T-cell (primary cell): ENCODE measurements at regions not wholly inside any gene's neighbourhood (a gene's known extent, or its start where the extent isn't known, plus 50 kb on each side); places are given as distances from the start of the nearest gene placed in this dataset.

ENCODE experiments used
- ATAC-seq, 4 experiments: fragments of 200-7000 bp in 3 of 4; fragments of 150-1000 bp in 1 of 4; cut with Tn5 transposase; replicated peaks in 1 of 4; 1 replicate in 3 of 4; 2 replicates in 1 of 4; pipeline ENCODE4 v1.10.0; 2021; ENCODE audit warnings: moderate library complexity in 3 of 4, mild to moderate bottlenecking in 2 of 4, moderate number of reproducible peaks in 1 of 4
- CTCF ChIA-PET, 2 donors: fragments of 300-600 bp; sonication (Branson Sonifier 250); formaldehyde crosslinking; loops; one replicate each; lab custom pipeline; 2022; ENCODE audit warnings: antibody characterized with exemption in 2 of 2; lab: Charles Lee
- POLR2A ChIA-PET, 2 donors: fragments of 300-600 bp; sonication (Branson Sonifier 250); formaldehyde crosslinking; loops; one replicate each; lab custom pipeline; 2022; ENCODE audit warnings: antibody characterized with exemption in 2 of 2; lab: Charles Lee
- DNase-seq, 35 experiments: peaks; one replicate each; pipeline versions ENCODE4 v3.0.0 to v3.0.0-alpha.2; 2013 to 2023
- H3K27ac ChIP-seq: one replicate; pipeline ENCODE4 v1.5.1; 2013; ENCODE audit warnings: low read length
- H3K27me3 ChIP-seq, 2 experiments: replicated peaks in 1 of 2; 1 replicate in 1 of 2; 2 replicates in 1 of 2; pipeline versions ENCODE4 v1.6.1 to v1.7.0; 2013; ENCODE audit warnings: low read length in 1 of 2, mixed read lengths in 1 of 2; ENCODE audit not compliant: control insufficient read depth in 2 of 2, insufficient read depth in 2 of 2; ENCODE audit errors: extremely low read depth in 1 of 2
- H3K36me3 ChIP-seq, 2 donors: 1 replicate in 1 of 2; 2 replicates in 1 of 2; pipeline versions ENCODE4 v1.6.1 to v1.7.0; 2013; ENCODE audit warnings: low read length in 1 of 2; ENCODE audit not compliant: control insufficient read depth in 2 of 2, insufficient read depth in 1 of 2; ENCODE audit errors: extremely low read depth in 1 of 2
- H3K4me1 ChIP-seq, 2 experiments: 1 replicate in 1 of 2; 2 replicates in 1 of 2; pipeline versions ENCODE4 v1.6.1 to v1.7.0; 2013; ENCODE audit warnings: low read length in 2 of 2, mixed read lengths in 1 of 2; ENCODE audit not compliant: insufficient read depth in 2 of 2, control insufficient read depth in 1 of 2; ENCODE audit errors: extremely low read depth in 1 of 2
- H3K4me3 ChIP-seq, 2 donors: 1 replicate in 1 of 2; 2 replicates in 1 of 2; pipeline versions ENCODE4 v1.5.1 to v1.7.0; 2013; ENCODE audit warnings: mild to moderate bottlenecking in 2 of 2, low read length in 1 of 2, moderate library complexity in 1 of 2; ENCODE audit not compliant: control insufficient read depth in 1 of 2; ENCODE audit errors: extremely low read depth in 1 of 2
- H3K9me3 ChIP-seq: 2 replicates; pipeline ENCODE4 v1.7.0; 2013
- H3K27ac Mint-ChIP-seq, 2 donors: one replicate each; pipeline ENCODE4 v1.8.0; 2020 to 2021; ENCODE audit warnings: mild to moderate bottlenecking in 2 of 2, mixed read lengths in 2 of 2
- H3K27me3 Mint-ChIP-seq, 2 donors: one replicate each; pipeline ENCODE4 v1.8.0; 2021 to 2022; ENCODE audit warnings: mixed read lengths in 2 of 2
- H3K36me3 Mint-ChIP-seq: one replicate; pipeline ENCODE4 v1.8.0; 2021; ENCODE audit warnings: mixed read lengths
- H3K4me1 Mint-ChIP-seq, 3 donors: one replicate each; pipeline ENCODE4 v1.8.0; 2020 to 2022; ENCODE audit warnings: mixed read lengths in 3 of 3, mild to moderate bottlenecking in 1 of 3
- H3K4me3 Mint-ChIP-seq, 3 donors: one replicate each; pipeline ENCODE4 v1.8.0; 2020 to 2022; ENCODE audit warnings: mild to moderate bottlenecking in 3 of 3, mixed read lengths in 3 of 3, moderate library complexity in 3 of 3
- H3K9me3 Mint-ChIP-seq, 3 donors: one replicate each; pipeline ENCODE4 v1.8.0; 2020 to 2022; ENCODE audit warnings: mixed read lengths in 3 of 3
- WGBS: methylation state at CpG from one replicate; pipeline ENCODE4 v1.1.5; 2013; ENCODE audit warnings: missing lambda C conversion rate; ENCODE audit not compliant: insufficient coverage; 5-methylcytosine and 5-hydroxymethylcytosine counted together

- no peak overlapping the region for H3K4me3 ChIP-seq
- Mint-ChIP-seq H3K36me3 (peaks cover 11% of the 10 kb centered on the region), H3K9me3 (peaks cover 0 to 6% (median 2%) of the 10 kb centered on the region in 3 donors), H3K4me1 (peaks cover 43 to 57% (median 44%) of the 10 kb centered on the region in 3 donors), H3K4me3 (no peak overlapping the region), H3K27ac (peak overlapping the region; percentile 82 to 94), H3K27me3 (no peaks in the 10 kb centered on the region)
- DNase-seq (no peak), ATAC-seq (no peak)
- CTCF ChIA-PET, result no interaction called here
- POLR2A ChIA-PET, result interaction anchor here in 1 of 2 donors (1.1 kb wide), 1 partner anchor 9 kb away, joined by 3 read pairs; no protein-coding TSS in a partner anchor
- peak overlapping the region; percentile 96 for H3K27ac ChIP-seq
- WGBS, result 97% methylated on average over 5 of the region's 10 CpGs
- peaks cover 4% of the 10 kb centered on the region for H3K9me3 ChIP-seq
- H3K36me3 ChIP-seq, result no peaks in the 10 kb centered on the region
- H3K4me1 ChIP-seq, result peaks cover 13 to 23% of the 10 kb centered on the region in 2 experiments
- H3K27me3 ChIP-seq, result no peaks in the 10 kb centered on the region
Measured at GRCh38 chr6:149138089-149138488, 179.4 kb upstream of the TAB2 start.

- Histone ChIP-seq H3K36me3 (no peaks in the 10 kb centered on the region), H3K4me3 (no peak overlapping the region), H3K4me1 (peaks cover 13 to 23% of the 10 kb centered on the region in 2 experiments), H3K27ac (peak overlapping the region; percentile 96), H3K9me3 (peaks cover 5% of the 10 kb centered on the region), H3K27me3 (no peaks in the 10 kb centered on the region)
- POLR2A ChIA-PET, result interaction anchor here (0.6 to 1.1 kb wide), 2 partner anchors 8 to 9 kb away, joined by 3 to 4 read pairs; no protein-coding TSS in a partner anchor
- Mint-ChIP-seq H3K27ac (peak overlapping the region; percentile 82 to 94), H3K36me3 (peaks cover 13% of the 10 kb centered on the region), H3K4me1 (peaks cover 38 to 57% (median 48%) of the 10 kb centered on the region in 3 donors), H3K4me3 (no peak overlapping the region), H3K9me3 (peaks cover 4 to 13% (median 6%) of the 10 kb centered on the region in 3 donors), H3K27me3 (no peaks in the 10 kb centered on the region)
- CTCF ChIA-PET, result no interaction called here
- 94% methylated on average over 6 of the region's 12 CpGs for WGBS
- DNase-seq (no peak), ATAC-seq (no peak)
Measured at GRCh38 chr6:149138699-149139294, 178.7 kb upstream of the TAB2 start.

GRCh38 chr6:149139782-149140136 is 177.8 kb upstream of the TAB2 start:
- H3K4me3 ChIP-seq, result peak overlapping the region in 1 of 2 donors; percentile 4
- no peaks in the 10 kb centered on the region for H3K36me3 ChIP-seq
- peaks cover 5% of the 10 kb centered on the region for H3K9me3 ChIP-seq
- no peaks in the 10 kb centered on the region for H3K27me3 ChIP-seq
- no peak for ATAC-seq
- H3K9me3 Mint-ChIP-seq, result peaks cover 4 to 18% (median 6%) of the 10 kb centered on the region in 3 donors
- H3K27ac ChIP-seq, result peak overlapping the region; percentile 96
- H3K4me1 ChIP-seq, result peaks cover 13 to 23% of the 10 kb centered on the region in 2 experiments
- no peak for DNase-seq
- POLR2A ChIA-PET, result interaction anchor here (0.6 to 0.7 kb wide), 4 partner anchors 55 to 339 kb away, joined by 3 read pairs; no protein-coding TSS in a partner anchor
- peak overlapping the region; percentile 62 to 71 (median 69) for H3K4me3 Mint-ChIP-seq
- peak overlapping the region; percentile 100 for H3K27ac Mint-ChIP-seq
- peaks cover 38 to 61% (median 48%) of the 10 kb centered on the region in 3 donors for H3K4me1 Mint-ChIP-seq
- CTCF ChIA-PET, result interaction anchor here in 1 of 2 donors (0.7 kb wide), 1 partner anchor 446 kb away, joined by 4 read pairs; no protein-coding TSS in a partner anchor
- no peaks in the 10 kb centered on the region for H3K27me3 Mint-ChIP-seq
- H3K36me3 Mint-ChIP-seq, result peaks cover 18% of the 10 kb centered on the region

- Histone ChIP-seq H3K27ac (peak overlapping the region; percentile 96), H3K4me1 (peaks cover 13 to 23% of the 10 kb centered on the region in 2 experiments), H3K36me3 (no peaks in the 10 kb centered on the region), H3K4me3 (peak overlapping the region; percentile 4 to 5), H3K27me3 (no peaks in the 10 kb centered on the region), H3K9me3 (peaks cover 5% of the 10 kb centered on the region)
- 5% methylated on average over 6 of the region's 12 CpGs for WGBS
- Mint-ChIP-seq H3K27me3 (no peaks in the 10 kb centered on the region), H3K4me3 (peak overlapping the region; percentile 62 to 71 (median 69)), H3K4me1 (peaks cover 38 to 61% (median 48%) of the 10 kb centered on the region in 3 donors), H3K27ac (peak overlapping the region; percentile 100), H3K36me3 (peaks cover 20% of the 10 kb centered on the region), H3K9me3 (peaks cover 4 to 20% (median 6%) of the 10 kb centered on the region in 3 donors)
- CTCF ChIA-PET, result interaction anchor here (0.6 to 0.7 kb wide), 2 partner anchors 447 to 1471 kb away, joined by 4 to 9 read pairs; no protein-coding TSS in a partner anchor
- ATAC-seq (peak; percentile 50 to 74 (median 58)), DNase-seq (peak in 34 of 35 experiments; percentile 36 to 75 (median 58))
- POLR2A ChIA-PET, result interaction anchor here (0.6 to 0.7 kb wide), 4 partner anchors 55 to 339 kb away, joined by 3 read pairs; no protein-coding TSS in a partner anchor
Measured at GRCh38 chr6:149140137-149140909, 177.2 kb upstream of the TAB2 start.

GRCh38 chr6:149140910-149141290 is 176.6 kb upstream of the TAB2 start:
- DNase-seq (peak in 5 of 35 experiments; percentile 14 to 75 (median 32)), ATAC-seq (peak; percentile 88 to 92 (median 91))
- no peaks in the 10 kb centered on the region for H3K27me3 Mint-ChIP-seq
- H3K4me1 Mint-ChIP-seq, result peaks cover 40 to 65% (median 50%) of the 10 kb centered on the region in 3 donors
- ChIA-PET CTCF (interaction anchor here in 1 of 2 donors (0.6 kb wide), 1 partner anchor 1472 kb away, joined by 9 read pairs; no protein-coding TSS in a partner anchor), POLR2A (no interaction called here)
- no CpG with 5 or more reads among the region's 1 CpG for WGBS
- H3K27ac Mint-ChIP-seq, result peak overlapping the region; percentile 100
- Histone ChIP-seq H3K27me3 (no peaks in the 10 kb centered on the region), H3K36me3 (no peaks in the 10 kb centered on the region), H3K9me3 (peaks cover 5% of the 10 kb centered on the region), H3K4me3 (peak overlapping the region in 1 of 2 donors; percentile 5), H3K4me1 (peaks cover 13 to 23% of the 10 kb centered on the region in 2 experiments), H3K27ac (peak overlapping the region; percentile 96)
- peaks cover 24% of the 10 kb centered on the region for H3K36me3 Mint-ChIP-seq
- H3K4me3 Mint-ChIP-seq, result peak overlapping the region; percentile 62 to 71 (median 69)
- peaks cover 4 to 24% (median 6%) of the 10 kb centered on the region in 3 donors for H3K9me3 Mint-ChIP-seq

GRCh38 chr6:149142924-149143429 is 174.5 kb upstream of the TAB2 start:
- Mint-ChIP-seq H3K27me3 (no peaks in the 10 kb centered on the region), H3K4me3 (no peak overlapping the region), H3K4me1 (peaks cover 57 to 75% (median 64%) of the 10 kb centered on the region in 3 donors), H3K27ac (no peak overlapping the region), H3K36me3 (peaks cover 31% of the 10 kb centered on the region), H3K9me3 (peaks cover 4 to 28% (median 6%) of the 10 kb centered on the region in 3 donors)
- POLR2A ChIA-PET, result no interaction called here
- ATAC-seq (no peak), DNase-seq (no peak)
- H3K27me3 ChIP-seq, result no peaks in the 10 kb centered on the region
- no peaks in the 10 kb centered on the region for H3K36me3 ChIP-seq
- H3K4me1 ChIP-seq, result peaks cover 23 to 28% of the 10 kb centered on the region in 2 experiments
- H3K4me3 ChIP-seq, result no peak overlapping the region
- WGBS, result 88% methylated on average over 1 of the region's 2 CpGs
- peaks cover 5% of the 10 kb centered on the region for H3K9me3 ChIP-seq
- CTCF ChIA-PET, result no interaction called here
- no peak overlapping the region for H3K27ac ChIP-seq
